ENCODE measurements at regions not wholly inside any gene's neighbourhood (a gene's known extent, or its start where the extent isn't known, plus 50 kb on each side); places are given as distances from the start of the nearest gene placed in this dataset.
"Not testable (repeated sequence)": the region's sequence is repeated elsewhere in the genome, so short reads cannot be mapped to it uniquely, and the experiment has no call there.

GRCh38 chr4:188403272-188403671 lies 264.0 kb downstream of the TRIML1 start:
- no peaks in the 10 kb centered on the region for H3K36me3 ChIP-seq (ENCODE audit: control insufficient read depth, insufficient read depth, low read length)
- TF ChIP-seq EZH2 (IDR thresholded peaks at IDR 0.05; ENCODE audit: low read length, missing control alignments) (no peak), CTCF (conservative IDR thresholded peaks at IDR 0.05 in 1 of 2, IDR thresholded peaks at IDR 0.05 in 1 of 2; ENCODE audit: low read depth in 1 of 2, low read length in 2 of 2) (no peak)
- H4K20me1 ChIP-seq (ENCODE audit: control insufficient read depth, extremely low read depth, insufficient read depth, low read length): no peaks in the 10 kb centered on the region
- no peak for DNase-seq (ENCODE audit: low read depth in 2 of 2)
- no peaks in the 10 kb centered on the region for H3K27me3 ChIP-seq (ENCODE audit: control insufficient read depth, insufficient read depth, low read length)
- H2AFZ ChIP-seq (ENCODE audit: low read length): no peak overlapping the region
- H3K4me1 ChIP-seq (ENCODE audit: control insufficient read depth, extremely low read depth, insufficient read depth, low read length): no peaks in the 10 kb centered on the region
- H3K9ac ChIP-seq (ENCODE audit: insufficient read depth, low read length): no peak overlapping the region
- no peaks in the 10 kb centered on the region for H3K9me3 ChIP-seq (ENCODE audit: control insufficient read depth, insufficient read depth, low read depth, low read length)
- H3K4me2 ChIP-seq (ENCODE audit: extremely low read depth, insufficient read depth, low read length): no peak overlapping the region
- H3K4me3 ChIP-seq (replicated peaks in 1 of 4; ENCODE audit: control extremely low read depth in 1 of 4, insufficient read depth in 1 of 4, low read depth in 3 of 4, low read length in 4 of 4): no peak overlapping the region
- no peak overlapping the region for H3K27ac ChIP-seq (ENCODE audit: insufficient read depth, low read length)
- no peaks in the 10 kb centered on the region for H3K79me2 ChIP-seq (ENCODE audit: control insufficient read depth, insufficient read depth, low read length)

- not testable (repeated sequence) for H3K79me2 ChIP-seq (ENCODE audit: control insufficient read depth, insufficient read depth, low read length); H3K4me2 ChIP-seq (ENCODE audit: extremely low read depth, insufficient read depth, low read length); H3K36me3 ChIP-seq (ENCODE audit: control insufficient read depth, insufficient read depth, low read length); H3K4me1 ChIP-seq (ENCODE audit: control insufficient read depth, extremely low read depth, insufficient read depth, low read length); H3K9me3 ChIP-seq (ENCODE audit: control insufficient read depth, insufficient read depth, low read depth, low read length); H3K27ac ChIP-seq (ENCODE audit: insufficient read depth, low read length); H2AFZ ChIP-seq (ENCODE audit: low read length); H3K9ac ChIP-seq (ENCODE audit: insufficient read depth, low read length); H3K27me3 ChIP-seq (ENCODE audit: control insufficient read depth, insufficient read depth, low read length); H4K20me1 ChIP-seq (ENCODE audit: control insufficient read depth, extremely low read depth, insufficient read depth, low read length); H3K4me3 ChIP-seq (replicated peaks in 1 of 4; ENCODE audit: control extremely low read depth in 1 of 4, insufficient read depth in 1 of 4, low read depth in 3 of 4, low read length in 4 of 4)
- peak in 1 of 2 donors; percentile 20 for DNase-seq (ENCODE audit: low read depth in 2 of 2)
Observed at GRCh38 chr4:188405071-188405835, 266.0 kb downstream of the TRIML1 start.

GRCh38 chr4:188408244-188409030 lies 269.2 kb downstream of the TRIML1 start:
- peak in 1 of 2 donors; percentile 4 for DNase-seq (ENCODE audit: low read depth in 2 of 2)
- Histone ChIP-seq H3K36me3 (ENCODE audit: control insufficient read depth, insufficient read depth, low read length) (no peaks in the 10 kb centered on the region), H2AFZ (ENCODE audit: low read length) (no peak overlapping the region), H3K9me3 (ENCODE audit: control insufficient read depth, insufficient read depth, low read depth, low read length) (no peaks in the 10 kb centered on the region), H3K4me3 (replicated peaks in 1 of 4; ENCODE audit: control extremely low read depth in 1 of 4, insufficient read depth in 1 of 4, low read depth in 3 of 4, low read length in 4 of 4) (no peak overlapping the region), H3K79me2 (ENCODE audit: control insufficient read depth, insufficient read depth, low read length) (no peaks in the 10 kb centered on the region), H3K4me2 (ENCODE audit: extremely low read depth, insufficient read depth, low read length) (no peak overlapping the region), H4K20me1 (ENCODE audit: control insufficient read depth, extremely low read depth, insufficient read depth, low read length) (no peaks in the 10 kb centered on the region), H3K4me1 (ENCODE audit: control insufficient read depth, extremely low read depth, insufficient read depth, low read length) (no peaks in the 10 kb centered on the region), H3K9ac (ENCODE audit: insufficient read depth, low read length) (no peak overlapping the region), H3K27ac (ENCODE audit: insufficient read depth, low read length) (no peak overlapping the region), H3K27me3 (ENCODE audit: control insufficient read depth, insufficient read depth, low read length) (no peaks in the 10 kb centered on the region)
- TF ChIP-seq EZH2 (IDR thresholded peaks at IDR 0.05; ENCODE audit: low read length, missing control alignments): no peak
- no peak for TF ChIP-seq CTCF (conservative IDR thresholded peaks at IDR 0.05 in 1 of 2, IDR thresholded peaks at IDR 0.05 in 1 of 2; ENCODE audit: low read depth in 1 of 2, low read length in 2 of 2)

All from fibroblast of lung (primary cell).